NAMALWA (cell line): ENCODE measurements at regions not wholly inside any gene's neighbourhood (a gene's known extent, or its start where the extent isn't known, plus 50 kb on each side); places are given as distances from the start of the nearest gene placed in this dataset.

Experiments used
- DNase-seq: peaks from one replicate; pipeline ENCODE4 v3.0.0-alpha.2; 2015; ENCODE audit warnings: low spot score

DNA sequence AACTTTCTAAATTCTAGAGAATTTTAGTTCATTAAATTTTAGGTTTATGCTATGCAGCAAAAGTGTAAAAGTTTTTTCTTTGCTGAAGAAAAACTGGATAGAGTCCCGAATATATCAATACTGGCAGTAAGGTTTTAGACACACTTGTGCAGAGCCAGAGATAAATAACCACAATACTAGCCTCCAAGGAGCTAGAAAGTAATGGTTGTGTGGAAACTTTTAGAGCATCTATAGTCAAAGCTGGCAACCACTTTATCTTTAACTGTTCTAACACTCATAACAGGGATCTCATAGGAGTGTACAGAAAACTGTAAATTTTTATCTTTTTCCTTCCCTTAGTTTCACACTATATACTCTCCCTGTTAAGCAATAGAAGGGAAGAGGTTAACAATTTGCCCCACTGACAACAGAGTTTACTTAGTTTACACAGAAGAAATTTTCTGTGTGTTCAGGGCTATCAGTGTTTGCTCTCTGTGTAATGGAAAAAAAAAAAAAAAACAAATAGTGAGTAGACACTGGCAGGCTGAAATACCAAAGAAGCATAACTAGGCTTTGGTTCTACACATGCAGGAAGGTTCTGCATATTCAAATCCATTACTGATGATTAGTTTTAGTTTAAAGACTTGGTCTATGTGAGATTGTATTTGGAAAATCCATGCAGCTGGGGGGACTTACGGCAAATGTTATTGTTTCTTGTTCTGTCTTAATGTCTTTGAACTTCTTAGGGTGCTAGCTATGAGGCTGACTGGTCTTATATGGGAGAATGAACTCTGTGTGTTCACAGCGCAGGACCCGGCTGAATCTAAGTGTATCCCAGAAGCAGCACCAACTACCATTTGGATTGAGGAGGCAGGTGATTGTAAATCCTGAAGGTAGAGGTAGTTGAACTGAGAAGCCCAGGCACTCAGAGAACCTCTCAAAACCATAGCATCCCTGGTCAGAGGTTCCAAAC lies 187.6 kb downstream of the PCSK1 start:
- DNase-seq = no peak

- DNase-seq = no peak
Observed at GRCh38 chr5:96244696-96245095, 188.4 kb downstream of the PCSK1 start.

- DNase-seq = no peak
Observed at GRCh38 chr5:96243862-96244261, 189.2 kb downstream of the PCSK1 start.

- no peak for DNase-seq
Observed at GRCh38 chr5:96243203-96243602, 189.8 kb downstream of the PCSK1 start.

DNA sequence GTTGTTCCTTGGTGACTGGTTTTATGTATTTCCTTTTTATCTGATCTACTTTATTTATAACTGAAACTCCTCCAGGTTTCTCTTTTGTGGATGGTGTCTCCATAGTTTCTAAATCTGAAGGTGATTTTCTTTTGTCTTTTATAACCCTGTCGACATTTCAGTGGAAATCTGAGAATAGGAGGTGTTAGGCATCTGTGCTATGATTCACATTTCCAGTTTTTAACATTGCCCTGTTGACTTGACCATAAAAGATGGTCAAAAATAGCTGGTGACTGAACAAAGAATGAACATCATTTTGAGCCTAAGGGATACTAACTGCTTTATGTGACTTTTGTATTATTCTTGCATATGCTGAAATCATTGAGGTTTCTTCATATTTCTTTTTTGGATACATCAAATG lies 190.5 kb downstream of the PCSK1 start:
- DNase-seq = no peak

- no peak for DNase-seq
Observed at GRCh38 chr5:96236831-96237230, 196.2 kb downstream of the PCSK1 start.

DNA sequence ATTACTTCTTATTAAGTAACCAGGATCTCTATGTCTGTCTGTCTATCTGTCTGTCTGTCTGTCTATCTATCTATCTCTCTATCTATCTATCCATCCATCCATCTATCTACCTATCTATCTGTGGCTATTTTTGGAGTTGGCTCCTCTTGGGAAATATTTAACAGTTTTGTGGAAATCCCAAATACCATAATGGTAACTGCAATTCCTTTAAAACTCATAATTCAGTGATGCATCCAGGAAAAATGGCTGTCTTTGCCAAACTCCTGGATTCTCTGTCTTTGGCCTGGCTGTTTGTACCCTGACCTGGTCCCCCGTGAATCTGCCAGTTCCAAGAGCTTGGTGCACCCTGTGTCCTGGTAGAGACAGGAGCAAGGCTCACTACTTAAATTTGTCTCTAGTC lies 197.0 kb downstream of the PCSK1 start:
- no peak for DNase-seq

GRCh38 chr5:96235008-96235910 lies 197.8 kb downstream of the PCSK1 start:
- DNase-seq = no peak

GRCh38 chr5:96232602-96233001 lies 200.4 kb downstream of the PCSK1 start:
- no peak for DNase-seq

- no peak for DNase-seq
Observed at GRCh38 chr5:96229188-96229587, 203.9 kb downstream of the PCSK1 start.

- DNase-seq = no peak
Observed at GRCh38 chr5:96228408-96228807, 204.6 kb downstream of the PCSK1 start.

- DNase-seq = no peak
Observed at GRCh38 chr5:96227957-96228356, 205.1 kb downstream of the PCSK1 start.

DNA sequence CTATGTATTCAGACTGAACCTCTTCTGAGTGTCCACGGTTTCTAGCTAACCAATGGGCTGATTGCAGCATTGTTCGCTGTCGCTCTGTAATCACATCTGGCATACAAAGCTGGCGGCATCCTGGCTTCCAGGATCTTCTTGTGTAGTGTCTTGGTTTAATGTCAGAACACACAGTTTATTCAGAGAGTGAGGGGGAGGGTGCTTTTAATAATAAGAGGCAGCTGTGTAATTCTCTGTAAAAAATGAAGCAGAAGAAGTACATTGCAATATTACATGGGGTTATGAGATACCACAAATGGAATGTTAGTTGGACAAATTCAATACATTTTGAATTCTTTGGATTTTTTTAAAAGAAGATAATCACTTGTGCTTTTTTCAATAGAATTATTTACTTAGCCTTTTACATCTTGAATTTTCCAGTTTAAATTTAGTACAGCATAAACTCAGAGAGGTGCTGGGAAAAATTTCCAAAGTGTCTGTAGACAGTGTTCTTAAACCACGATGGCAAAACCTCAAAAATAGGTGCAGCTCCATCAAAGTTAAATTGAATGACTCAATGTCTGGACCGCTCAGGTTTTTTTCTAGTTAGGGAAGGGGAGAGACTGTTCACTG lies 206.0 kb downstream of the PCSK1 start:
- DNase-seq = no peak

DNA sequence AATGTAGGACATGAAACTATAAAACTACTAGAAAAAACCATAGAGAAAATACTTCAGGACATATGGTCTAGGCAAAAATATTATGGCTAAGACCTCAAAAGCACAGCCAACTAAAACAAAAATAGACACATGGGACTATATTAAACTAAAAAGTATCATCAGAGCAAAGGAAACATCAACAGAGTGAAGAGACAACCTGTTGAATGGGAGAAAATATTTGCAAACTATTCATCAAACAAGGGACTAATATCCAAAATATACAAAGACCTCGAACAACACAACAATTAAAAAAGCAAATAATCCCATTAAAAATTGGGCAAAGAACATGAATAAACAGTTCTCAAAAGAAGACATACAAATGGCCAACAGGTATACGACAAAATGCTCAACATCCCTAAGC lies 210.9 kb downstream of the PCSK1 start:
- no peak for DNase-seq

- DNase-seq = no peak
Observed at GRCh38 chr5:96220610-96221390, 212.2 kb downstream of the PCSK1 start.

DNA sequence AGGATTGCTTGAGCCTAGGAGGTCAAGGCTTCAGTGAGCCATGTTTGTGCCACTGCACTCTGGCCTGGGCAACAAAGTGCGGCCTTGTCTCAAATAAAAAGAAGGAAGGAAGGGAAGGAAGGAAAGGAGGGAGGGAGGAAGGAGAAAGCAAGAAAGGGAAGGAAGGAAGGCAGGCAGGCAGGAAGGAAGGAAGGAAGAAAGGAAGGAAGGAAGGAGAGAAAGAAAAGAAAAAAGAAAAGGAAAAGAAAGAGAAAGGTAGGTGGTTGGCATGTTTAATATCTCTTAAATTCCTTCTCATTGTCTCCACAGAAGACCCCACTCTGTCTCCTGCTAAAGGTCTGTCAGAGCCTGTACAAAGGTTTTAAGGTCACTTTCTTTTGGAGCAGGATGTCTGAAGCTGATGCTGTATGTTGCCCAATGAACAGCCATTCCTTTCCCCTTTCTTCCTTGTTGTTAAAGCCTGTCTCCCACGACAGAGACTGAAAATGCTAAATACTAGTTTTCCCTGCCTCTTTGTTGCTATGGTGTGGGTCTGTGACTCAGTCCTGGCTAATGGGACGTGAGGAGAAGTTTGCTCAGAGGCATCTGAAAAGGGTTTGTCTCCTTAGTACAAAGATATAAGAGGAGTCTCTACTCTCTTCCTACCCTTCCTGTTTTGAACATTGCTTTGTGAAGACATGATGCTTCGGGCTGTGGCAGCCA lies 213.3 kb downstream of the PCSK1 start:
- DNase-seq = no peak

DNA sequence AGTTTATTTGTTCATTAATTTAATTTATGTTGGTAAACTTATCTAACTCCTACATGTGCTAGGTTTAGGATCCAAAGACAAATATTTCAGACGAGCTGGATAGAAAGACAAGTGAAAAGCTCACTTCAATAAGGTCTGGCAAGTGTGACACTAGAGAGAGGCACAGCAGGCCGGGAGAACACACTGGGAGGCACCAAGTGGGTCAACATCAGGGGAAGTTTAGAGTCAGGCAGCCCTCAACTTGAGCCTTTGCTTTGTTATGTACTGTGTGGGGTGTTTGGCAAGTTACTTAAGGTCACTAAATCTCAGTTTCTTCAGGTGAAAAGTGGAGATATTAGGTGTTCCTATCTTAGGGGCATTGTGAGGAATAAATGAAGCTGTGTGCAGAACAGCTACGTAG lies 214.4 kb downstream of the PCSK1 start:
- no peak for DNase-seq

- no peak for DNase-seq
Observed at GRCh38 chr5:96214442-96215197, 218.4 kb downstream of the PCSK1 start.

GRCh38 chr5:96209829-96210228 lies 223.2 kb downstream of the PCSK1 start:
- DNase-seq = no peak

GRCh38 chr5:96207420-96207819 lies 225.6 kb downstream of the PCSK1 start:
- DNase-seq = no peak
